ENCODE measurements at regions not wholly inside any gene's neighbourhood (a gene's known extent, or its start where the extent isn't known, plus 50 kb on each side); places are given as distances from the start of the nearest gene placed in this dataset.
"Not testable (repeated sequence)": the region's sequence is repeated elsewhere in the genome, so short reads cannot be mapped to it uniquely, and the experiment has no call there.

GRCh38 chr6:150681578-150682395, 82.1 kb downstream of the PLEKHG1 start:
- intact Hi-C loops (cut with micrococcal nuclease), result no loop called here

- intact Hi-C loops (cut with micrococcal nuclease), result no loop called here
Observed at GRCh38 chr6:150683320-150683719, 83.6 kb downstream of the PLEKHG1 start.

- intact Hi-C loops (cut with micrococcal nuclease), result no loop called here
Observed at GRCh38 chr6:150684161-150684560, 84.5 kb downstream of the PLEKHG1 start.

GRCh38 chr6:150684714-150685459, 85.2 kb downstream of the PLEKHG1 start:
- intact Hi-C loops (cut with micrococcal nuclease), result no loop called here

GRCh38 chr6:150685860-150686259, 86.2 kb downstream of the PLEKHG1 start:
- intact Hi-C loops (cut with micrococcal nuclease), result loop anchor here (1.0 kb wide), 1 partner anchor 129 kb away; no protein-coding TSS in a partner anchor

GRCh38 chr6:150686566-150686965, 86.9 kb downstream of the PLEKHG1 start:
- intact Hi-C loops (cut with micrococcal nuclease), result loop anchor here (1.0 kb wide), 1 partner anchor 129 kb away; no protein-coding TSS in a partner anchor

- intact Hi-C loops (cut with micrococcal nuclease), result no loop called here
Observed at GRCh38 chr6:150687508-150687907, 87.8 kb downstream of the PLEKHG1 start.

GRCh38 chr6:150689900-150690590, 90.4 kb downstream of the PLEKHG1 start:
- intact Hi-C loops (cut with micrococcal nuclease), result no loop called here

GRCh38 chr6:150690681-150691080, 91.0 kb downstream of the PLEKHG1 start:
- intact Hi-C loops (cut with micrococcal nuclease), result no loop called here

- intact Hi-C loops (cut with micrococcal nuclease), result no loop called here
Observed at GRCh38 chr6:150691463-150691862, 91.8 kb downstream of the PLEKHG1 start.

GRCh38 chr6:150692604-150693003, 92.9 kb downstream of the PLEKHG1 start:
- intact Hi-C loops (cut with micrococcal nuclease), result no loop called here

GRCh38 chr6:150694889-150695288, 95.2 kb downstream of the PLEKHG1 start:
- intact Hi-C loops (cut with micrococcal nuclease), result no loop called here

- intact Hi-C loops (cut with micrococcal nuclease), result no loop called here
Observed at GRCh38 chr6:150695652-150696051, 96.0 kb downstream of the PLEKHG1 start.

- intact Hi-C loops (cut with micrococcal nuclease), result no loop called here
Observed at GRCh38 chr6:150696190-150696589, 96.5 kb downstream of the PLEKHG1 start.

- intact Hi-C loops (cut with micrococcal nuclease), result not testable (repeated sequence)
Observed at GRCh38 chr6:150696918-150697317, 97.2 kb downstream of the PLEKHG1 start.

GRCh38 chr6:150697515-150697914, 97.8 kb downstream of the PLEKHG1 start:
- intact Hi-C loops (cut with micrococcal nuclease), result no loop called here

- intact Hi-C loops (cut with micrococcal nuclease), result no loop called here
Observed at GRCh38 chr6:150698391-150698790, 98.7 kb downstream of the PLEKHG1 start.

- intact Hi-C loops (cut with micrococcal nuclease), result no loop called here
Observed at GRCh38 chr6:150702675-150703074, 103.0 kb downstream of the PLEKHG1 start.

GRCh38 chr6:150704447-150705192, 104.9 kb downstream of the PLEKHG1 start:
- intact Hi-C loops (cut with micrococcal nuclease), result no loop called here

- intact Hi-C loops (cut with micrococcal nuclease), result no loop called here
Observed at GRCh38 chr6:150705392-150705791, 105.7 kb downstream of the PLEKHG1 start.

GRCh38 chr6:150710236-150710635, 110.6 kb downstream of the PLEKHG1 start:
- intact Hi-C loops (cut with micrococcal nuclease), result no loop called here

Data from T-helper 2 cell treated with Interferon-gamma antibody and Interleukin-4, amounts not matched to agents 100 ng/mL and 5 ng/mL, for 36 hours (primary cell).